Neural progenitor cell (in vitro differentiated cells): ENCODE measurements at regions not wholly inside any gene's neighbourhood (a gene's known extent, or its start where the extent isn't known, plus 50 kb on each side); places are given as distances from the start of the nearest gene placed in this dataset.

Experiments used
- DNase-seq: peaks from one replicate; pipeline ENCODE4 v3.0.0-alpha.2; 2016; ENCODE audit warnings: low spot score
- H2AFZ ChIP-seq: fragments of 200-600 bp; sonication (generic); replicated peaks from 2 replicates; pipeline ENCODE4 v1.6.1; 2016; ENCODE audit warnings: antibody characterized with exemption
- H3F3A ChIP-seq: fragments of 200-600 bp; sonication (generic); 2 replicates; pipeline ENCODE4 v1.6.1; 2016; ENCODE audit warnings: antibody characterized with exemption, low read depth
- H3K27ac ChIP-seq: fragments of 200-600 bp; sonication (generic); 2 replicates; pipeline ENCODE4 v1.5.1; 2016; ENCODE audit warnings: mild to moderate bottlenecking
- H3K27me3 ChIP-seq: fragments of 200-600 bp; sonication (generic); 2 replicates; pipeline ENCODE4 v1.6.1; 2016; ENCODE audit warnings: mild to moderate bottlenecking, moderate library complexity
- H3K36me3 ChIP-seq: fragments of 200-600 bp; sonication (generic); 2 replicates; pipeline ENCODE4 v1.5.1; 2016
- H3K4me1 ChIP-seq: fragments of 200-600 bp; sonication (generic); 2 replicates; pipeline ENCODE4 v1.6.1; 2016; ENCODE audit warnings: mixed run types
- H3K4me2 ChIP-seq: fragments of 200-600 bp; sonication (generic); 2 replicates; pipeline ENCODE4 v1.6.1; 2016
- H3K4me3 ChIP-seq: fragments of 200-600 bp; sonication (generic); 2 replicates; pipeline ENCODE4 v1.5.1; 2016
- H3K79me2 ChIP-seq: fragments of 200-600 bp; sonication (generic); 2 replicates; pipeline ENCODE4 v1.6.1; 2016; ENCODE audit warnings: low read depth
- H3K9ac ChIP-seq: fragments of 200-600 bp; sonication (generic); 2 replicates; pipeline ENCODE4 v1.6.1; 2016
- H3K9me3 ChIP-seq: fragments of 200-600 bp; sonication (generic); 2 replicates; pipeline ENCODE4 v1.5.1; 2016; ENCODE audit warnings: low read depth
- H4K20me1 ChIP-seq: fragments of 200-600 bp; sonication (generic); 2 replicates; pipeline ENCODE4 v1.6.1; 2016; ENCODE audit warnings: low read depth
- H3K27ac Mint-ChIP-seq: 3 replicates; pipeline ENCODE4 v1.8.0; 2021; ENCODE audit warnings: mixed read lengths
- H3K27me3 Mint-ChIP-seq: 2 replicates; pipeline ENCODE4 v1.8.0; 2022; ENCODE audit warnings: low read depth, mild to moderate bottlenecking, inconsistent platforms, moderate library complexity, mixed read lengths; ENCODE audit not compliant: insufficient read depth
- H3K36me3 Mint-ChIP-seq: 3 replicates; pipeline ENCODE4 v1.8.0; 2021; ENCODE audit warnings: mixed read lengths
- H3K4me1 Mint-ChIP-seq: 3 replicates; pipeline ENCODE4 v1.8.0; 2021; ENCODE audit warnings: mixed read lengths
- H3K4me3 Mint-ChIP-seq: 3 replicates; pipeline ENCODE4 v1.8.0; 2021; ENCODE audit warnings: mild to moderate bottlenecking, moderate library complexity, mixed read lengths
- H3K9me3 Mint-ChIP-seq: 3 replicates; pipeline ENCODE4 v1.8.0; 2020; ENCODE audit warnings: mixed read lengths
- CTCF ChIP-seq: fragments of 200-600 bp; sonication (generic); IDR thresholded peaks from 2 replicates; pipeline ENCODE4 v1.5.1; 2017; ENCODE audit warnings: antibody characterized with exemption, mild to moderate bottlenecking
- EZH2 ChIP-seq: fragments of 200-600 bp; sonication (generic); IDR thresholded peaks from 2 replicates; pipeline ENCODE4 v1.6.1; 2017; ENCODE audit warnings: antibody characterized with exemption, mild to moderate bottlenecking, moderate library complexity
- EZH2phosphoT487 ChIP-seq: fragments of 200-600 bp; sonication (generic); IDR thresholded peaks from 2 replicates; pipeline ENCODE4 v1.6.1; 2017; ENCODE audit warnings: antibody characterized with exemption

GRCh38 chr15:97189162-97189780 lies 771.2 kb upstream of the ARRDC4 start:
- Histone ChIP-seq H3F3A (no peaks in the 10 kb centered on the region), H3K27me3 (no peaks in the 10 kb centered on the region), H3K27ac (no peak overlapping the region), H3K79me2 (no peaks in the 10 kb centered on the region), H3K9ac (no peak overlapping the region), H3K4me1 (no peaks in the 10 kb centered on the region), H3K4me3 (no peak overlapping the region), H4K20me1 (no peaks in the 10 kb centered on the region), H2AFZ (no peak overlapping the region), H3K4me2 (no peak overlapping the region), H3K36me3 (no peaks in the 10 kb centered on the region), H3K9me3 (no peaks in the 10 kb centered on the region)
- Mint-ChIP-seq H3K27me3 (peaks cover 4% of the 10 kb centered on the region), H3K36me3 (no peaks in the 10 kb centered on the region), H3K4me1 (peaks cover 4% of the 10 kb centered on the region), H3K9me3 (peaks cover 19% of the 10 kb centered on the region), H3K4me3 (no peak overlapping the region), H3K27ac (no peak overlapping the region)
- DNase-seq: no peak
- no peak for TF ChIP-seq CTCF
- TF ChIP-seq EZH2: no peak
- no peak for TF ChIP-seq EZH2phosphoT487

DNA sequence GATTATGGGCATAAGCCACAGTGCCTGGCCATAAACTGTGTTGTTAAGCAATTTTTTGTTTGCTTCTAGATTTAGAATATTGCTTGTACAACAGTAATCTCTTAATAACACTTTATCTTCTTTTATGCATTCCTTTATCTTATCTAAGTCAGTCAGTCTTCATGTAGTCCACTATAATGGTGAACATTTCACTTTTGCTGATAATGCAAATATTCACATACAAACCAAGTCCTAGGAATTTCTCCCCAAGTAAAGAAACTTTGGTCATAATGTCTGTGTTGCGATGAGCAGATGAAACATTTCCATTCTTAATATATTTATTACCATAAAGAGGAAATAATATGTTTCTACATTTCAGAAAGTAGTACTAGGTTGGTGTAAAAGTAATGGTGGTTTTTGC lies 765.8 kb upstream of the ARRDC4 start:
- Histone ChIP-seq H3K4me2 (no peak overlapping the region), H3F3A (no peaks in the 10 kb centered on the region)
- TF ChIP-seq CTCF (no peak), EZH2 (no peak)

DNA sequence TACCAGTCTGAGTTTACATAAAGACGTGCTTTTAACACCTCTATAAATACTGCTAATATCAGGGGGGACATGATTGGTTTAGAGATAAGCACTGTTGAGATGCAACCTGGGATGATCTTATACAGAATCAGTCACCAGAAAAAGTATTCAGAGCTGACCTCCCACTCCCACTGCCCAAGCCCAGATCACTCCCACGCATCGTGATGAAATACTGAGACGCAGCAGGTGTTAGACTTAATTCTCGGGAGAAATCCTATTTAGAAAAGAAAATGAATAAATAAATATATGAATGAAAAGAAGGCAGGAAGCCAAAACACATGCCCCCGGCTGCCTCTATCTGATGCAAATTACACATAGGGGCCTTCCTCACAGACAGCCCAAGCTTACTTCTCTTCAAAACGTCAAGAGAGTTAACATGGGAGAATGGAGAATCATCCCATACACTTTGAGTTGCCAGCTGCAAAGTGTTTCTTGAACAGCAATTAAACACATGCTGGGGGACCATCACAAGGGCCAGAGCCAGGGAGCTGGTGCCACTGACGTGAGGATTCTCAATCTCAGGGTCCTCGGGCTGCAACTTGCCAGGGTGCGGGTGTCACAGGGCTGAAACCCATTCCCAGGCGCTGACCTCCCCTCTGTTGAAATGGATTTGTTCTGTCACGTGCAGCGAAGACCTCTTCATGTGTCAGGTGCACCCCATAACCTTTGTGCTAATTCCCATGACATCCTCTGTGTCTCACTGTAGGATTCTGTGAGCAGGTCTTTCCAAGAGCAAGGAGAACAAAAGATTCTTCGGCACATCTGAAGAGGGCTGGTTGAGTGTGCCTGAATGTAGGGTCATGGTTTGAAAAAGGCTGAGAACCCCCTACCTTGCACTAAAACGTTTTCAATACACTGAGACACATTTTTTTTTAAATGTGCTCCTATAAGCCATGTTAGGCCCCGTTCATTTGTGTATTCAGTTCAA lies 764.2 kb upstream of the ARRDC4 start:
- peak overlapping the region; percentile 80 for H2AFZ ChIP-seq
- TF ChIP-seq EZH2phosphoT487 (no peak), EZH2 (no peak), CTCF (no peak)
- Mint-ChIP-seq H3K27me3 (peaks cover 3% of the 10 kb centered on the region), H3K36me3 (no peaks in the 10 kb centered on the region), H3K4me3 (peak overlapping the region; percentile 70), H3K27ac (peak overlapping the region; percentile 82), H3K9me3 (peaks cover 18% of the 10 kb centered on the region), H3K4me1 (peaks cover 46% of the 10 kb centered on the region)
- no peaks in the 10 kb centered on the region for H3F3A ChIP-seq
- H3K79me2 ChIP-seq: no peaks in the 10 kb centered on the region
- DNase-seq: peak; percentile 23
- no peaks in the 10 kb centered on the region for H3K36me3 ChIP-seq
- H3K27me3 ChIP-seq: no peaks in the 10 kb centered on the region
- peak overlapping the region; percentile 8 for H3K4me2 ChIP-seq
- H3K4me1 ChIP-seq: peaks cover 11% of the 10 kb centered on the region
- no peak overlapping the region for H3K27ac ChIP-seq
- H3K4me3 ChIP-seq: no peak overlapping the region
- H3K9me3 ChIP-seq: no peaks in the 10 kb centered on the region
- H3K9ac ChIP-seq: no peak overlapping the region
- no peaks in the 10 kb centered on the region for H4K20me1 ChIP-seq

More for the DNA sequence above, 765.8 kb upstream of the ARRDC4 start:
- Histone ChIP-seq H3K36me3 (no peaks in the 10 kb centered on the region), H2AFZ (no peak overlapping the region), H3K27me3 (no peaks in the 10 kb centered on the region), H3K9me3 (no peaks in the 10 kb centered on the region), H3K9ac (no peak overlapping the region), H3K79me2 (no peaks in the 10 kb centered on the region), H3K4me1 (peaks cover 11% of the 10 kb centered on the region), H3K27ac (no peak overlapping the region), H4K20me1 (no peaks in the 10 kb centered on the region), H3K4me3 (no peak overlapping the region)
- Mint-ChIP-seq H3K27me3 (peaks cover 3% of the 10 kb centered on the region), H3K4me1 (peaks cover 46% of the 10 kb centered on the region), H3K27ac (peak overlapping the region; percentile 63), H3K36me3 (no peaks in the 10 kb centered on the region), H3K4me3 (no peak overlapping the region), H3K9me3 (peaks cover 14% of the 10 kb centered on the region)
- DNase-seq: no peak
